ENCODE measurements at regions not wholly inside any gene's neighbourhood (a gene's known extent, or its start where the extent isn't known, plus 50 kb on each side); places are given as distances from the start of the nearest gene placed in this dataset.
A peak's percentile ranks its signal among the peaks of the same experiment; 100 is the strongest.

DNA sequence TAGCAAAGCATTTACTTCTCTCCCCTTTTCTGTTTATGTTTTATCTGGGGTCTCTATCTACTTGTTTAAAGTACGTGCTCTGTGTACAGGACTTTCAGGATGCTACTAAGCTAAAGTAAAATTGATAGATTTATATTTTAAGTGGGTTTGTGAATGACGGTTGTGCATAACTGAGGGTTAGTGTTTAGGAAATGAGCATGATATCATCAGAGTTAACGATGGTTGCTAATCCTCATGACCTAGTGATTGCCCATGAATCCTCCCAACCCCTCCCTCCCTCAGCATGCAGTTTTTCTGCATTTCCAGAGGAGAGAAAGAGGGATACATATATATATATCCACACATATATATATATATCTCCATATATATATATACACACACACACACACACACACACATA lies 957.2 kb downstream of the TUSC7 start:
- no peak for DNase-seq

DNA sequence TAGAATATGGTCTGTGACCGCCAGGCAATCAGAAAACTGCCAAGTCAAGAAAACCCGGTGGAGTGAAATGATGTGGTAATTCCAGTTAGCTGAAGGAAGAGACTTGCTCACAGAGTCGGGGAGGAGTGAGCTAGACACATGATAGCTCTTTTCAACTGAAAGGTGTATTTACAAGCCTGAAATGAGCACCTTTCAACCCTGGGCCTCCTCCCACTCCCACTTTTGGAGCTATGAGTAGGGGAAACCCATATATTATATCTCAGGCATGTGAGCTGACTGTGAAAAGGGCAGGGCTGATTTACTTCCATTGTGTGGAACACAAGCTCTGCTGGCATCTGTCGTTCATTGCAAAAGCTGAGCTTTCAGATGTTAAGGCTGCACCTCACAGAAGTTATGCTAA lies 960.2 kb downstream of the TUSC7 start:
- DNase-seq = peak; percentile 56

DNA sequence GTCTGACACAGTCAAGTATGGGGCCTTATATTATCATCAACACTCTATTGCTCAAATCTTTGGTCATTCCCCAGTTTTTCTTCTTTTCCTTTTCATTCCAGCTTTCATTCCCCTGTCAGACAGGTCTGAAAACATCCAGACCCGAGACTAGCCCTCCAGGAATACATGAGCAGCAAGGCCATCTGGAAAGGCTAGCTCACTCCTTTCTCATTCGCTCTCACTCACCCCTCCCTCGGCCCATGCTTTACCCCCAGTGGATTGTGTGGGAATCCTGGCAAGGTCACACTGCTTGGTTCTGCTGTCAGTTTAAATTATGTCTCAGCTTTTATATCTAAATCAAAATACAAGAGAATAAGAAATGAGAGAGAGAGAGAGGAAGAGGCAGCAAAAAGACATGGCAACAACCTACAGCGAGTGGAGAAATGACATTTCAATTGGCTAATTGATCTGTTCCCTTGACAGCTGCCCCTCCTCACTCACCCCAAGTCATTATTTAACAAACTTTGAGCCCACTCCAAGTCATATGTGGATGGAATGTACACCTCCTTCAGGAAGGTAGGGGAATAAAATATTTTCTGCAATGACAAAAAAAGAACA lies 962.2 kb downstream of the TUSC7 start:
- DNase-seq = no peak

DNA sequence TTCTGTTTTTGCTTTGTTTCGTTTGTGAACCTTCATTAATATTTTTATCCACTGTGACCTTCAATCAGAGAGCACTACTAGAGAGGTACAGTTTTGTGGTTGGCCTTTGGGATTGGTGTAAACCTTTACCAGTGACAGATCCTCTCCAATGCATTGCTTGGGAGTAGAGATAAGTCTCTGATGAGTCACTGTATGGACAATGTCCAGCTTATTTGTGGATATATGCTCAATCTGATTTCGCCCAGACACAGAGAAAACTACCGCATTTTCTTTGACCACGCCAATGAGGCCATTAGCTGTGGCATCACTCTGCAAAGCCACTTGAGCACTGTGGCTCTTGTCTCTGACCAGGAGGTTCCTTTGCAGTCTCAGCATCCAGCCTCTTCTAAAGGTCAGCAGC lies 964.7 kb downstream of the TUSC7 start:
- DNase-seq = no peak

DNA sequence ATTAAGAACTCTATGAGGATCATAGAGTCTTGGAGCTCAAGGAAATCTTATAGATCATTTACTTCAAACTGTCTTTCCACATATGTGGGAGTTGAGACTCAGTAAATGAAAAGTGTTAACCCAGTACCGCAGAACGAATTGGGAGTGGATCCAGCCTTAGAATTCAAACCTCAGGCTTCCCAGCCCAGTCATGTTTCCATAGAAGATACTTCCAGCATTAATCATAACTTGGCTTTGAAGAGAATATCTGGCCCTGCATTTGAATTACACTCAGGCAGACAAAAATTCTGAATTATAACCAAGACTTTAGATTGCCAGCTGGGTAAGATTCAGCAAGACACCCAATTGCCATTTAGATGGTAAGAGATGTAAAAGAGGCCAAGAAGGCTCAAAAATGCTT lies 972.0 kb downstream of the TUSC7 start:
- DNase-seq = no peak

DNA sequence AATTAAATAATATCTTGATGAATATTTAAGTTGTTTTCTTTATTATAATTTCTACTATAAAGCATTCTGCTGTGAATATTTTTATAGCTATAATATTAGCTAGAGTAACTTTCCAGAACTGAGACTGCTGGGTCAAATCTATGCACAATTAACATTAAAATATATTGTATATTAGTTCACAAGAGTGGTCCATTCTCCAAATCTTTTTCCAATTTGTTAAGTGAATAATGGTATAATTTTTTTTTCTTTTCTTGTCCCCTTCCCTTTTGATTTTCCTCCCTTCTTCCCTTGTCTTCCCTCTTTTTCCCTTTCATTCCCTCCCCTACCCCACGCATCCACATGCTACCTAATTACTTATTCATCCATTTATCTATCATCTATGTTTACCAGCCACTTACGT lies 977.5 kb downstream of the TUSC7 start:
- DNase-seq = no peak

DNA sequence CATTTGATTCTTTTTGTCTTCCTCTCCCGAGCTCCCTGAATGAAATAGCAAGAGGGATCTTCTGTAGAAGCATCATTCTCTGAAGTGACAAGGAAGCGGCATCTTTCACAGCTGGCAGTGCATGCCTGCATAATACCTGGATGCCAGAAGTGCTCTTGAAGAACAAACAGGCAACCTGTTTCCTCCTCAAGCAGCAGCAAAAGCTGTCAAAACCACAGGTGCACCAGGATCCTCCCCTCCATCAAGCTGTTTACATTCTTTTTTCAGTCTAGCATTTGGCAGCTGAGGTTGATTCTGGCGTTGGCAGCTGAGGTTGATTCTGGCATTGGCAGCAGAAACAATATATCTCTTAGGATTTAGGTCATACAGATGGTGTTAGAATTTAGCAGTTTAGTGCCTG lies 979.0 kb downstream of the TUSC7 start:
- DNase-seq = no peak

DNA sequence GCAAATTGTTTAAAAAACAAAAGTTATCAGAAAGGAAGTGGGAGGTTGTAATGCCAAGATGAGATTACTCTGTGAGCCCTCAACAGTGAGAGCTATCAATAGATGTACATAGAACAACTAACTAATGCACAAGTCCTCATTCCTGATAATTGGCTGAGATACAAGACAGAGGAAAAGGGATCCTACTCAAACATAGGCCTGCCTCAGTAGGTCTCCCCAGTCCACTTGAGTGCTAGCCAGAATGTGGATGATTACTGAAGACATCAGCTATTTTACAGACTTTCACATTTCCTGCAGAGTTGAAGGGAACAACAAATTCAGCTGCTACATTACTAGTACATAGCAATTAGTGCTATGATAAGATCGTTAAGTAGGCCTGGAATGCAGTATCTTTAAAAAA lies 981.9 kb downstream of the TUSC7 start:
- no peak for DNase-seq

DNA sequence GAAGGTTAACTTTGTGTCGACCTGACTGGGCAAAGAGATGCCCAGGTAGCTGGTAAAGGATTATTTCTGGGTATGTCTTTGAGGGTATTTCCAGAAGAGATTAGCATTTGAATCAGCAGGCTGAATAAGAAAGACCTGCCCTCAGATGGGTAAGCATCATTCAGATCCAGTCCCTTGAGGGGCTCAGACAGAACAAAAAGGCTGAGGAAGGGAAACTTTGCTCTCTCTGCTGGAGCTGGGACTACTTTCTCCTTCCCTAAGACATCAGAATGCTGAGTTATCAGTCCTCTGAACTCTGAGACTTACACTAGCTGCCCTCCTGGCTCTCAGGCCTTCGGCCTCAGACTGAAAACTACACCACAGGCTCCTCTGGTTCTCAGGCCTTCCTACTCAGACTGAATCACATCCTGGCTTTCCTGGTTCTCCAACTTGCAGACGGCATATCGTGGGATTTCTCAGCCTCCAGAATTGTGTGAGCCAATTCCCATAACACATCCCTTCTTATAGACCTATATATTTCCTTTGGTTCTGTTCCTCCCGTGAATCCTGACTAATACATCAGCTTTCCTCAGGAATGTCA lies 982.9 kb downstream of the TUSC7 start:
- no peak for DNase-seq

DNA sequence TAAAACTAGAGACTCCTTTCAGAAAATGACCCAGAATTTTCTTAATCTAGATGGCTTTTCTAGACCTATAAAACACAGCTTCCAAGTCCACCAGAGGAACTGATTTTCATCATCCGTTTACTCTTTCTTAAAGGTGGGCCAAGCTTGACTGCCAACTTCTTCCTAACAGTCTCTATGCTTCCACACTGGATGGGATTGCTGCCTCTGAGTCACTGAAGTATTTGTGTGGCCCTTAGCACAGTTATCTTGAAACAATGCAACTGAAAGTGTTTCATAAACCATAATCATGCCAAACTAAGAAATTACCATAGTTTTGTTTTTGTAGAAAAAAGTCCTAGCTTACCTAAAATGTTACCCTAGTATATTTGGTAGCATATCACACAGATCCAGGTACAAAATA lies 985.7 kb downstream of the TUSC7 start:
- DNase-seq = no peak

DNA sequence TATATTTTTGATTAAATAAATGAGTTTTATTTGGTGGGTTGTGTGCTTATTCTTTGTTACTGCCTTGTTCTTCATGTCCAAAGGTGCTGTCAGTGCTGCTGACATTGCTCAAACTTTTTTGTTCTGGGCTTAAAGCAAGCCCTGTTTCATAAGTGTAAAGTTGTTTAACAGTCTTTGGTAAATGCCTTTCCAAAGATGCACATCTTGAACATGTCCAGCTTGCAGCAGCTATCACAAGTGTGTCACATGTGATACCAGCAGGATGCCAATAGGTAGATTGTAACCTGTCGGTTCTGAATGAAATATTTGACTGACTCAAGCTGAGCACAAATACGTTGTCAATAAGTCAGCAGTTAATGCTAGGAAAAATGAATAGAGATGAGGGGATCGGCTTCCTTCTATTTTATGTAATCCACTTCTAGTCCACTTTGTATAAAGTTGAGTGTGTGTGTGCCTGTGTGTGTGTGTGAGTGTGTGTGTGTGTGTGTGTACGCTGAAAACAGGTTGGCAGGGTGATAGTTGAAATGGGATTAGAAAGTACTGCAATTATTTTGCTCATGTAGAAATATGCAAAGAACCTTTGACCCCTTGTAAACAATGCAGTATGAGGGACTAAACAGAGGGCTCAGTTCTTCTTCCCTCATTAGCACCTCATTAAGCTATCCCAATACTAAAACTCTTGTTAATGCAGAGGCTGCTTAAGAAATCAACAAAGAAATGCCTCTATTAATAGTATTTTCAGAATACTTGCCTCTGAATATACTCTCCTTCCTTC lies 986.5 kb downstream of the TUSC7 start:
- no peak for DNase-seq

DNA sequence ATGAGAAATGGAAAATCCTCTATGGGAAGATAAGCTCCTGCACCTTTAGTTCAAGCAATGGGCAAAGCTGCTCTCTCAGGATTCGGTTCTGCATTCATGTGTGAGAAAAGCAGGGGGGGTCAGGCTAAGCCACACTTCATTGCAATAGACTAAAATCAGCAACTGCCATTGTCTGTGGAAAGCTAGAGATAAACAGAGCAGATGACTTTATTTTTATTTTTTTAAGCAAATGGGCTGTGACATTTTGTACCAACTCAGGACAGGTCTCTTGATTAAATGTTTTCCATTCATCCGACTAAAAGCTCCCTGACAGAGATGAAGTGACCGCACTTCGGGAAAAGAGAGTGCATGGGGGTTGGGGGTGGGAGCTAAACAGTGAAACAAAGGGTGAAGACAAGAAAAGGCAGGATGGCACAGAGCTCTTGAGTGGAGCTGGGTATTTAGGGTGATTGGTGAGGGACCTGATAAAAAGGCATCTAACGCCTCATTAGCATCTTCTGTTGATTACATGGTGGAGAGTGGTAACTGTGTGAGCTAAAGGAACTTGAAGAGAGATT lies 987.4 kb downstream of the TUSC7 start:
- DNase-seq = no peak

DNA sequence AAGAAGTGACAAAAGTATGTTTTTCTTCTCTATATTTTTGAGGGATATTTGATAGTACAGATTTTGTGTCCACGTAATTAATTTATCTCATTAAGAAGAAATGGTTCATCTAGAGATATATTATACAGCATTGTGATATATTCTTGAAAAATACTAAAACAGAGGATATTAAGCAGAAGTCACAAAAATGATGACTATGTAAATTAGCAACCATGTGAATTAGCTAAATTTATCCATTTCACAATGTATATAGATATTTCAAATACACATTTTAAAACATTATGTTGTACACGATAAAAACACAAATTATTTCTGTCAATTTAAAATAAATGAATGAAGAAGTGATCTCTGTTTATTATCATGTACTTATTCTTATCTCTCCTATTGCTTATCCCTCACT lies 989.5 kb downstream of the TUSC7 start:
- no peak for DNase-seq

DNA sequence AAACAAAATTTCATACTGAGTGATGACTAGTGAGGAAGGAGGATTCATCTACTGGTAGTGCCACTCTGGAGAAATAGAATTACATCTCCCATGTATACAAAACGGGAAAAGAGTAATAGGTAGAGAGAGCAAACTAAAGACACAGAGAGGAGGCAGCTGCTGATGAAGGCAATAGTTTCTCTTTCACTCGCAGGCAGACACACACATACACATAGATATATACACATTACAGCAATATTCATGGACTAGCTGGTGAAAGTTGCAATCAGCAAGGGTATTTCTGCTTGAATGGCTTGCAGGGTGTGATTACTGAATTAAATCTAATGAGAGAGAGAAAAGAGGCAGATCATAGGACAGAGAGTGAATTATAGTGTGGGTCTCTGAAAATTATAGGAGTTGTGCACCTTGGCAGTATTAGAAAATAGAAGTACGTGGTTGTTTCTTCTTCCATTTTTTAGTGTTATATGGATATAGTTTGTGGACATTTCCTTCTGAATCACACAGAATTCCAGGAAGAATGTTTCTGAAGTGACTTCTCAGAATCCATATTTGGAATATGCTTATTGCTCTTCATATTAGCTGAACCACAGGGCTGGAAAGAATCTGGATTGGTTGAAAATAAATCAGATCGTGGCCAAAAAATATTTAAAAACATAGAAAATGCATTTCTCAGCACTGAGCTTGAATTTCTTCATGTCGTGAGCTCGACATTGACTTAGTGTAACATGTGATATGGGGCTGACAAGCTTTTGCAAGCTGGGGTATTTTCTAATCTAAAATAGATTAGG lies 991.2 kb downstream of the TUSC7 start:
- DNase-seq = no peak

DNA sequence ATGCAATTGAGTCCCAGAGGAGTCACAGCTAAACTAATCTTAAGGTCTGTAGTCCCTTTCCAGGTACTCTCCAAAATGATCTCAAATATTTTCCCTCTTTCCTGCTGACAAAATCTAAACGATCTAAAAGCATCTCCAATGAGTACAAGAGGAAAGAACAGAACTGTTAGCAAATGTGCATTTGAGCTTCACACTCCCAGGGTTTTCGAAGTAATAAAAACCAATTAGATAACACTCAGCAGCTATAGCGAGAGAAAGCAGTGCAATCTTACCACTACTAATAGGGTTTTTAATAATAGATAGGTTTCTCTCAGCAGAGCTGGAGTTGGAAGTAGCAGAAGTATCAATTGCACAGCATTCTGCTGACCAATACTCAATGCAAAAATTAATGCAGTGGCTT lies 995.4 kb downstream of the TUSC7 start:
- DNase-seq = no peak

DNA sequence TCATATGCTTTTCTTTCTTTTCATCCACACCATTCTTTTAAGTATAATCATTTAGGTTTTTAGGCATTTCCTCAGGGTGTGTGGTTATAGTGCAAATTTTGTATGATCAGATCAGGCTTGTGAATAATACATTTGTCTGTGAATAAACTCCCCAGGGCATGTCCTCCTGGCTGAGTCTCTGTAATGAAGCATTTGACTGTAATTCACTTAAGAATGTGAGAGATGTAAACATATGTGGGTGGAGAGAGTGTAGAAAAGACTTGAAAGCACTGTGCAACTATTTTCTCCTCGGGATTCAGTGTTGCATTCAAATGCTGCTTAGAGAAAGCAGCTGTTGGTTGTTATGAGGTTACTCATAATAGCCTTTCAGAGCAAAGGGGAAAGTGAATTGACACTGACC lies 996.5 kb downstream of the TUSC7 start:
- DNase-seq = no peak

DNA sequence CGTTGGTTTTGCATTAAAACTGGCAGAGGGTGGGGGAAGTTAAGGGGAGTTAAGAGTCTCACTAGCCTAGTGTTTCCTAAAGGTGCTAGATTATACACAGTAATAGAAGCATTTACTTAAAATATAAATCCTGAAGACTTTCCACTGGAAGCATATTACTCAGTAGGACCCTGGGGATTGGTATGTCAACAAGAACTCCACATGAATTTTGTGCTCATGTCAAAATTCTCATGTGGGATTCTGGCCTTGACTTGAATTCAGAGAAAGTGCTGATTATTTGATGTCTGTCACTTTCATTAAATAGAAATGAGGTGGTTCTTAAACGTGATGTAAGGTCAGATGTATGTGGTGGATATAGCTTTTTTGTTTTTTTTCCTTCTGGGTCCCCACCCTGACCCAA lies 997.2 kb downstream of the TUSC7 start:
- no peak for DNase-seq

DNA sequence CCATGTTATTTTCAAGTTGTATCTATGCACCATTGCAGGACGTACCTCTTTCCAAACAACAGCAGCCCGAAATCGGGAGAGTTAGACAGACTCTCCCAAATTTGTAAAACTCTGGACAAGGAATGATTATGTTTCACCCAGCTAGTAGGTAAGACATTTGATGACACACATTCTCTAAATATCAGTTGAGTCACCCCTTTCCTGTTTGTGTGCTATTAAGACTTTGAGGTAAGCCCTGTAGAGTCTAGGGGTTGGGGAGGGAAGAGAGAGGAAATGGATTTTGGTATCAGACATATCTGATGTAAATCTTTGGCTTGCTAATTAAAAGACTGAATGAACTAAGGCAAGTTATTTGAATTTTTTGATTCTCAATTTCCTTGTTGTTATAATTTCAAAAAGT lies 999.0 kb downstream of the TUSC7 start:
- DNase-seq = no peak

DNA sequence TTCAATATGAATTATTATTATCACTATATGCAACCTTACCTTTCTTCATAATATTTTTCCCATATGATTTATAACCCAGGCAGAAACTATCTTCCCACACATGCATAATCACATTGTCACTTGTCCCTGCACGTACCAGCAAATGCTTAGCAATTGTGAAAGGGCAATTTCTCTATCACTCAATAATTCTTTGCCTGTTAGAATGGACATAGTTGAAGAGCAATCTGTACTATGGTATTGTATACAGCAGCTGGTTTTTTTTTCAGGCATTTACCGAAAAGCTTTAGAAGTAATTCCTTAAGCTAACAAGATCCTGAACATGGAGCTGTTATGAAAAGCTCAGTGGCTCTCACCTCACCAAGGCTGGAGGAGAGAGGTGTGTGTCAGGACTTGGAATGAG lies 999.5 kb downstream of the TUSC7 start:
- no peak for DNase-seq

DNA sequence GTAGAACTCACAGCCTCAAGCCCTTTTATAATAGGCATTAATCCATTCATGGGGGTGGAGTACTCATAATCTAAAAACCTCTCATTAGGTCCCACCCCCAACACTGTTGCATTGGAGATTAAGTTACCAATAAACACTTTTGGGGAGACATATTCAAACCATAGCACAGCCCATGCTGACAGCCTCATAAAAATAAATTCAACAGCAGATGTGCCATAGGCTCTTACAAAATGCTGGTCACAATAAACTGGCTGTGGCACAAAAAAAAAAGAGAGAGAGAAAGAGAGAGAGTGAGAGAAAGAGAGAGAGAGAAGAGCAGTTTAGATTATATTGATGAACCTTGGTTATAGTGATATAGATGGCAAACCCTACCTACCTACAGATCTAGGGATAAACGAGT lies 1000.9 kb downstream of the TUSC7 start:
- no peak for DNase-seq

DNA sequence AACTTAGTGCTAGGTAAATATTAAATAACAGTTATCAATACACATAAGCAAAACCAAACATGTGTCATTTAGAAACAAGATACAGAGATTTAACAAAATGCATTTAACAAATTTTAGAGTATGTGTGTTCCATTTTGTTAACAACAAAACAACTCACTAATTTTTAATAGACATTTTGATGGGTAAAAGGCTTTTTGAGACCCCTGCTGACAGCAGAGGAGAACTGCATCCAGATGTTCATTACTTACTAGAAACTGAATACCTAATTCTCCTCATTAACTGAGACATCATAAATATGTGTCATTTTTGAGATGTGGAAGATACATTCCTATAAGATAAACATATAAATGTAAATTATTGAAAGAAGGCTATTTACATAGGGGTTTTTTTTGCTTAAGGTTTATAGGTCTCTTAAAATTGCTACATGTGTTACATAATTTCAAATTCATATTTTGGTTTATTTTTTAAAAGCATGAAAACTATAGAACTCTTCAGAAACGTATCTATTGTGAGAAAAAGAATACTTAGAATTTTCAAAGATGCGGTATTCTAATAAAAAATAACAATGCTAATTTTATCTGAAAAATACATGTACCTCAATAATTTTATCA lies 1009.8 kb downstream of the TUSC7 start:
- DNase-seq = no peak

DNA sequence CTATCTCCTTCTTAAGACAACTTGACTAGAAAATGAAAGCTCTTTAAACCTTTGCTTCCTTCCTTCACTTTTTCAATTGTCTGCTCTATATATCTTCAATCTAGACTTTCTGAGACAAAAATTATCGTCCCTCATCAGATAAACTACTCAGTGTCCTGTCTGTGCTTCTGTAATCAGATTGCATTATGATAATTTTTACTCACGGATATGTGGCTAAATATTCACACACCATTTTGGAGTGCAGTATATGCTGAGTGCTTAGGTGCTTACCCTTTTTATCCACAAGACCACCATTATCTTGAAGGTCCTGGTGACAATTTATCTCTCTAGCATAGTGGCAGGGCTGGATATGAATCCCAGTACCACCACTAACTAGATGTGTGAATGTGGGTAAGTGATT lies 1012.3 kb downstream of the TUSC7 start:
- DNase-seq = no peak

Measured in left kidney (tissue), 1 donor.